ENCODE measurements at regions not wholly inside any gene's neighbourhood (a gene's known extent, or its start where the extent isn't known, plus 50 kb on each side); places are given as distances from the start of the nearest gene placed in this dataset.
"Not testable (repeated sequence)": the region's sequence is repeated elsewhere in the genome, so short reads cannot be mapped to it uniquely, and the experiment has no call there.

DNA sequence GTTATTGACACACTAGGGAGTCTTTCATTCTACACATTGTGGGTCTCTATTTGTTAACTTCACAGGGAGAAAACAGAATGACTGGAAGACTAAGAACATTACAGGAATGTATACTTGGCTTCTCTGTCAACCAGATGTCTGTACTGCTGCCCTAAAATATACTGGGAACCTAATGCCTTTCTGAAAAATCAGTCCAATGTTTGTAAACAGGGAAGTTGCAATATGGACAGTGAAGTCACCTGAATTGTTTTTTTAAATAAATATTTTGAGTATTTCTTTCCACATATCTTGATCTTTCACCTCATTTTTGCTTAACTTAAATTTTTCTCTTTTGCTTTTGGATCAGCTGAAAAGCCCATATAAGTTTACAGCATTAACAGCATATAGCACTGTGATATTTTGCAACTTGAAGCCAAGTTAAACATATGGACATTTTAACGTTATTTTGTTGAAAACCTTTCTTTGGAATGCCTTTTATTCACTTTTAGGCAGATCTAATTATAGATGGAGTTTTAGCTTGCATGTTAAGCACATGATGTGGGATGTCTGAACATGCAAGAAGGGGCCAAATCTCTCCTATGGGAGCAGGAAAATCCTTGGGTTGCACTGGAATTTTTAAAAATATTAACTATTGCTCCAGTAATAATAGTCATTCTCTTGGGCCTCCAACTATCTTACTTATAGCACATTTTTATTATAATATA is 137.7 kb upstream of the TWIST2 start:
- H3K4me3 ChIP-seq (ENCODE audit: insufficient read depth, low read depth, low read length) = no peak overlapping the region
- H3K27me3 ChIP-seq (ENCODE audit: control insufficient read depth, insufficient read depth, low read length) = no peaks in the 10 kb centered on the region
- DNase-seq = no peak
- H3K36me3 ChIP-seq (replicated peaks; ENCODE audit: control insufficient read depth, insufficient read depth, low read length) = no peaks in the 10 kb centered on the region

DNA sequence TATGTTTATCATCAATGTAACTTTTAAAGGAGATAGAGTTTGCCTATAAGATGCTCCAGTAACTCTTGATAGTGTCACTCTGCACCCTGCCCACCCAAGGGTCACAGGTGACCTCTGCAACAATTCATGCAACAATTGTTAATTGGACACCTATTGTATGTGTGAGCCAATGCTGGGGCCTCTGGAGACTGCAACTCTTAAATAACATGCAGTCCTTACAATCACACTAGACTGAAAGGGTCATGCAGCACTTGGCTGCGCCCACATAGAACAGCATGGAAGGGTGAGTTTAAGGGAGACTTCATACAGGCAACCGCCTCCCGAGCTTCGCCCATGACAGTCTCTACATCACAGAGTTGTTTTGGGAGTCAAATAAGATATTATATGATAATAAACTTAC is 137.1 kb upstream of the TWIST2 start:
- Histone ChIP-seq H3K27me3 (ENCODE audit: control insufficient read depth, insufficient read depth, low read length) (no peaks in the 10 kb centered on the region), H3K36me3 (replicated peaks; ENCODE audit: control insufficient read depth, insufficient read depth, low read length) (no peaks in the 10 kb centered on the region), H3K4me3 (ENCODE audit: insufficient read depth, low read depth, low read length) (no peak overlapping the region)
- DNase-seq = no peak

DNA sequence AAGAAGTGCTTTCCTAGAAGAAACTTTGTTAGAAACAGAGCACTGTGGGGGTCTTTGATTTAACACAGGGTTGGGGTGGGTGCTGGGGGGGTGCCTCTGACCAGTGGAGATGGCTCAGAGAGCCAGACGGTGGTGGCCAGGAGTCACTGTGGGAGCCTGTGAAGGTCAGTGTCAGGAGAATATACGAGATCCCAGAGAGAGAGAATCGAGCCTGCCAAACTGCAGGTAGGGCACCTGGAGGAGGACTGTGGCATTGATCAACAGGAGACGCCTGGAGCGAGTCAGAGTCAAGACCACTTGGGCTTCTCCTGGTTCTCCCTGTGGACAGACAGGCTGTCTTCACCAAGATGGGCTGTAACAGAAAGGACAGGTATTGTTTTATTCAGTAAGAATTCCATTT is 136.5 kb upstream of the TWIST2 start:
- no peak overlapping the region for H3K4me3 ChIP-seq (ENCODE audit: insufficient read depth, low read depth, low read length)

DNA sequence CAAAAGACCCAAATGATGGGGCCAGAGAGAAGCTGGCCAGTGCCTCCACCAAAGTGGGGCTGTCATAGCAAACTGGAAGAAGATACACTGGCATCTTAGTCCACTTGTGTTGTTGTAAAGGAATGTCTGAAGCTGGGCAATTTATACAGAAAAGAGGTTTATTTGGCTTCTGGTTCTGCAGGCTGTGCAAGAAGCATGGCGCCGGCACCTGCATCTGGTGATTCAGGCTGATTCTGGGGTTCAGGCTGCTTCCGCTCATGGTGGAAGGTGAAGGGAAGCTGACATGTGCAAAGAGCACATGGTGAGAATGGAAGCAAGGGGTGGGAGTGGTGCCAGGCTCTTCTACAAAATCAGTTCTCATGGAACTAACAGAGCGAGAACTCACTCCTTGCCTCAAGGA is 135.9 kb upstream of the TWIST2 start:
- Histone ChIP-seq H3K27me3 (ENCODE audit: control insufficient read depth, insufficient read depth, low read length) (no peaks in the 10 kb centered on the region), H3K4me3 (ENCODE audit: insufficient read depth, low read depth, low read length) (no peak overlapping the region), H3K36me3 (replicated peaks; ENCODE audit: control insufficient read depth, insufficient read depth, low read length) (no peaks in the 10 kb centered on the region)
- DNase-seq = no peak

More for the DNA sequence above, 136.5 kb upstream of the TWIST2 start:
- no peaks in the 10 kb centered on the region for H3K36me3 ChIP-seq (replicated peaks; ENCODE audit: control insufficient read depth, insufficient read depth, low read length)
- no peak for DNase-seq
- no peaks in the 10 kb centered on the region for H3K27me3 ChIP-seq (ENCODE audit: control insufficient read depth, insufficient read depth, low read length)

DNA sequence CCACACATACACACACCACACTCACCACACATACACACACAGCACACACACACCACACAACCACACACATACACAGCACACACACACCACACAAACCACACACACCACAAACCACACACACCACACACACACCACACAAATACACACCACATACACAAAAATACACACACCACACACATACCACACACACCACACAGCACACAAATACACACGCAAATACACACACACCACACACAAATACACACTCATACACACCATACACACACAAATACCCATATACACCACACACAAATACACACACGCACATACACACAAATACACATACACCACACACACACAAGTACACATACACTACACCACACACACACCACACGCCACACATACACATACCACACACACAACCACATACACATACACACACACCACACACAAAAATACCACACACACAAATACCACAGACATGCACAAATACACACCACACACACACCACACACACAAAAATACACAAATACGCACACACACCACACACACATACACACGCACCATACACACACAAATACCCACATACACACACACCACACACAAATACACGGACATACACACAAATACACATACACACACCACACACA is 134.6 kb upstream of the TWIST2 start:
- H3K4me3 ChIP-seq (ENCODE audit: insufficient read depth, low read depth, low read length) = no peak overlapping the region
- no peaks in the 10 kb centered on the region for H3K27me3 ChIP-seq (ENCODE audit: control insufficient read depth, insufficient read depth, low read length)
- no peak for DNase-seq
- no peaks in the 10 kb centered on the region for H3K36me3 ChIP-seq (replicated peaks; ENCODE audit: control insufficient read depth, insufficient read depth, low read length)

DNA sequence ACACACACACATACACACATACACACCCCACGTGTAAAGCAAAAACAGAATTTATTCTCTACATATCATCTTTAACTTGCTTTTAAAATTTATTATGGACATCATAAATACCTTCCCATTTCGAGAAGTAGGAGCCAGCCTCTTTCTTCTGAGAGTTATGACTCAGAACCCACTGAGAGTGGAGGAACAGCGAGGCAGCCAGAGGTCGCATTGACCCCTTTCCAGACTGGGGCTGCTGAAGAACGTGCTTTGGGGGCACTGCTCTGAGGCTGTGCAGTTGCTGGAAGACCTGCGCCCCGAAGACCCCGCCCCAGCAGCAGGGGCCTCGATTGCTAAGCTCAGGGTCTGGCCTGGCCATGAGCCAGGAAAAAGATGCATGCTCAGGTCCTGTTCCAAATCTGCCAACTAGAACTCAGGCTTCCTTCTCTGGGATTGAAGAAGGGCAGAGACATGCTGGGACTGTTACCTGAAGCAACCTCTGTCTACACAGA is 133.8 kb upstream of the TWIST2 start:
- DNase-seq = no peak
- no peak overlapping the region for H3K4me3 ChIP-seq (ENCODE audit: insufficient read depth, low read depth, low read length)
- no peaks in the 10 kb centered on the region for H3K27me3 ChIP-seq (ENCODE audit: control insufficient read depth, insufficient read depth, low read length)

DNA sequence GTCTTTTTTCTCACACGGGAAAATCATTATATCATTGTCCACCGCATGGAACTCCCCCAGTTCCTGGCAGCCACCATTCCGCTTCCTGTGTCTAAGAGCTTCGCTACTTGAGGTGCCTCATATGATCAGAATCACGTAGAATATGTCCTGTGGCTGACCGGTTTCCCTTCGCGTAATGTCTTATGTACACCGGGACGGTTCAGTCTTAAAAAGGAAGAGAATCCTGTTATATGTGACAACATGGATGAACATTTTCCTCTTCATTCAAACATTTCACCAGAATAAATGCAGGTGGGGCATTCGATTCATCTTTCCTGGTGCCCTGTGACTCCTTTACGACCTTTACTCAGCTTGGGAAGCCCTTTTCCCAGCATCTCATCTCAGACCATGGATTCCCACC is 131.7 kb upstream of the TWIST2 start:
- no peaks in the 10 kb centered on the region for H3K27me3 ChIP-seq (ENCODE audit: control insufficient read depth, insufficient read depth, low read length)
- no peak overlapping the region for H3K4me3 ChIP-seq (ENCODE audit: insufficient read depth, low read depth, low read length)
- DNase-seq = no peak
- H3K36me3 ChIP-seq (replicated peaks; ENCODE audit: control insufficient read depth, insufficient read depth, low read length) = no peaks in the 10 kb centered on the region

More for the DNA sequence above, 133.8 kb upstream of the TWIST2 start:
- no peaks in the 10 kb centered on the region for H3K36me3 ChIP-seq (replicated peaks; ENCODE audit: control insufficient read depth, insufficient read depth, low read length)

DNA sequence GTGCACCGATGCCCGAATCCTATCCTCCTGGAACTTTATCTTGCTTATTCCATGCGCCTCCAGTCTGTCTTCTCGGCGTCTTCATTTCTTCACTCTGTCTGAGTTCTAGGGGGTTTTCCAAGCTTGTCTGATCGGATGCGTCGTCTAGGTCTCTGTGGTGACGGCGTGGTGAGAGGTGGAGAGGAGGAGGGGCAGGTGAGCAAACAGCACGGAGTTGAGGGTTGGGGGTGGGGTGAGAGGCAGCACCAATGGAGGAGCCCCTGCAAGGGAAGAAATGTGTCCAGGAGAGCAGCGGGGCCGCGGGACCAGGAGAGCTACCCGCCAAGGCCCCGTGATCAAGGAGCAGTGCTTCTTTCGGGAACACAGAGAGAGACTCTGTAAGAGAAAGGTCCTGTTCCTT is 131.3 kb upstream of the TWIST2 start:
- DNase-seq = peak; percentile 58
- Histone ChIP-seq H3K4me3 (ENCODE audit: insufficient read depth, low read depth, low read length) (no peak overlapping the region), H3K27me3 (ENCODE audit: control insufficient read depth, insufficient read depth, low read length) (no peaks in the 10 kb centered on the region), H3K36me3 (replicated peaks; ENCODE audit: control insufficient read depth, insufficient read depth, low read length) (no peaks in the 10 kb centered on the region)

DNA sequence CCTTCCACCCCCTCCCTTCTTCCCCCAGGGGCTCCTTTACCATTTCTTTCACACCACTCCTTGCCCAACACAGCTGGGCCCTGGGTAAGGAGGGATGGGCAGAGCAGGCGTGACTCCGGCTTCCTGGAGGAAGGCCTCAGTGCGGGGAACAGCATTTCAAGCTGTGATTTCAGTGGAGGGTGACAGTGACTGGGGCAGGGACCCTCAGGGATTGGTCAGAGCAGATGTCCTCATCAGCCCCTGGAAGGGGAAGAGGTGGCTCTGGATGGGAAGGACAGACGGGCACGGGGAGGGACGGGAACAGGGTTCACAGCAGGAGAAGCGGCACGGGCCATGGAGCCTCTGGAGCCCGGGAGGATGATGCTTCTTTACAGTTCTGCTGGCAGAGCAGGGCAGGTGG is 130.8 kb upstream of the TWIST2 start:
- no peaks in the 10 kb centered on the region for H3K27me3 ChIP-seq (ENCODE audit: control insufficient read depth, insufficient read depth, low read length)
- DNase-seq = peak; percentile 59
- H3K4me3 ChIP-seq (ENCODE audit: insufficient read depth, low read depth, low read length) = no peak overlapping the region
- H3K36me3 ChIP-seq (replicated peaks; ENCODE audit: control insufficient read depth, insufficient read depth, low read length) = no peaks in the 10 kb centered on the region

DNA sequence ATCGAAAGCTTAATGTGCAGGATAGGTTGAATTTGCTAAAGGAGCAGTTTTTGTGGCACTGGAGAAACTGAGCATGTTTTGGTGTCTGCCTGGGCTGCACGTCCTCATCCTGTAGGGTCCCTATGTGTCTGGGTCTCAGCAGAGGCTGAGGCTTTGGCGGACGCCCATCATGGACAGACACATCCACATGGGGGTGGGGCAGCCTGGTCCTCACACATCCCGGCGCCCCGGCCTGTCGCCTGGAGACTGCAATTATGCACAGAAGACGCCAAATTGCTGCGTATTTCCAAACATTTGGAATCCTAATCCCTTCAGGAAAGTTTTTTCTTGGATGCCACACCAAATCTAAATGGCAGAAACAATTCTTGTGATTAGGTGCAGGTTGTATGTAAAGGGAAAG is 128.2 kb upstream of the TWIST2 start:
- Histone ChIP-seq H3K36me3 (replicated peaks; ENCODE audit: control insufficient read depth, insufficient read depth, low read length) (no peaks in the 10 kb centered on the region), H3K27me3 (ENCODE audit: control insufficient read depth, insufficient read depth, low read length) (no peaks in the 10 kb centered on the region), H3K4me3 (ENCODE audit: insufficient read depth, low read depth, low read length) (no peak overlapping the region)
- no peak for DNase-seq

DNA sequence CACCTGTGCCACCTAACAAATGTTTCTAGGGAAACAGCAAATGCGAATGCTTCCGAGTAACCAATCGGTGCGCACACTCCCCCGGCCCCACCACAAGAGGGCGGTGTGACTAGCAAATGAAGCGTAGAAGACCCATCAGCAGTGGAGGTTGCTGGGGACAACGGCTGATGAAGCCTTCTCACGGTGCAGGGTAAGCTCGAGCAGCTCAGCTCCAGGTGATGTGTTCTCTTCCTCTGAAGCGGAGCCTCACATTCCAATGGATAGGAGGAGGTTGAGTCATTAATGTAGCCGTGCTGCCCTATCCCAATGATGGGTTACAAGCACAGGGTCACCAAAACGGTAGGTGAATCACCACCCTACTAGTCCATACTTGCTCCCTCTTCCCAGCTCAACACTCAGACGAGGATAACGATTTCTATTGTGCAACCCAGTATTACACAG is 127.6 kb upstream of the TWIST2 start:
- DNase-seq = peak; percentile 93
- Histone ChIP-seq H3K4me3 (ENCODE audit: insufficient read depth, low read depth, low read length) (no peak overlapping the region), H3K27me3 (ENCODE audit: control insufficient read depth, insufficient read depth, low read length) (no peaks in the 10 kb centered on the region), H3K36me3 (replicated peaks; ENCODE audit: control insufficient read depth, insufficient read depth, low read length) (no peaks in the 10 kb centered on the region)

DNA sequence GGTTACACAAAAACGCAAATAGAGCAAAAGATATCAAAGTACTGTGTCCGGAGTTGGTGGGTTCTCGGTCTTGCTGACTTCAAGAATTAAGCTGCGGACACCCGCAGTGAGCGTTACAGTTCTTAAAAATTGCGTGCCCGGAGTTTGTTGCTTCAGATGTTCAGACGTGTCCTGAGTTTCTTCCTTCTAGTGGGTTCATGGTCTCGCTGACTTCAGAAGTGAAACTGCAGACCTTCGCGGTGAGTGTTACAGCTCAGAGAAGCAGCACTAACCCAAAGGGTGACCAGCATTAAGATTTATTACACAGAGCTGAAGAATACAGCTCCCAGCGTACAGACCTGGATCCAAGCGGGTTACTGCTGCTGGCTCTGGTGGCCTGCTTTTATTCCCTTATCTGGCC is 125.7 kb upstream of the TWIST2 start:
- DNase-seq = no peak
- H3K4me3 ChIP-seq (ENCODE audit: insufficient read depth, low read depth, low read length) = no peak overlapping the region
- H3K36me3 ChIP-seq (replicated peaks; ENCODE audit: control insufficient read depth, insufficient read depth, low read length) = no peaks in the 10 kb centered on the region
- no peaks in the 10 kb centered on the region for H3K27me3 ChIP-seq (ENCODE audit: control insufficient read depth, insufficient read depth, low read length)

DNA sequence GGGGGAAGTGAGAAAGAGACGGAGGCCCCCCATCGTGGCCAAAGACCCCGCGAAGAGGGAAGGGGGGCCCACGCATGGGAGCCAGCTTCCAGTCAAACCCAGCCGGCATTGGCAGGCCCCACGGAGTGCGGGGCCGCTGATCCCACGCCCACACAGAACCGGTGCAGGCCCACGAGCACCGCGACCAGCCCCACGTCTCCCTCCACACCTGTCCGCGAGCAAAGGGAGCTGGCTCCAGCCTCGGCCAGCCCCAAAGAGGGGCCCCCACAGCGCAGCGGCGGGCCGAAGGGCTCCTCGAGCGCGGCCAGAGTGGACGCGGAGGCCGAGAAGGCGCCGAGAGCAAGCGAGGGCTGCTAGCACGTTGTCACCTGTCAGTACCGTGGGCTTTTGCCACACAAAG is 125.0 kb upstream of the TWIST2 start:
- H3K36me3 ChIP-seq (replicated peaks; ENCODE audit: control insufficient read depth, insufficient read depth, low read length) = no peaks in the 10 kb centered on the region
- no peaks in the 10 kb centered on the region for H3K27me3 ChIP-seq (ENCODE audit: control insufficient read depth, insufficient read depth, low read length)
- no peak for DNase-seq
- H3K4me3 ChIP-seq (ENCODE audit: insufficient read depth, low read depth, low read length) = no peak overlapping the region

DNA sequence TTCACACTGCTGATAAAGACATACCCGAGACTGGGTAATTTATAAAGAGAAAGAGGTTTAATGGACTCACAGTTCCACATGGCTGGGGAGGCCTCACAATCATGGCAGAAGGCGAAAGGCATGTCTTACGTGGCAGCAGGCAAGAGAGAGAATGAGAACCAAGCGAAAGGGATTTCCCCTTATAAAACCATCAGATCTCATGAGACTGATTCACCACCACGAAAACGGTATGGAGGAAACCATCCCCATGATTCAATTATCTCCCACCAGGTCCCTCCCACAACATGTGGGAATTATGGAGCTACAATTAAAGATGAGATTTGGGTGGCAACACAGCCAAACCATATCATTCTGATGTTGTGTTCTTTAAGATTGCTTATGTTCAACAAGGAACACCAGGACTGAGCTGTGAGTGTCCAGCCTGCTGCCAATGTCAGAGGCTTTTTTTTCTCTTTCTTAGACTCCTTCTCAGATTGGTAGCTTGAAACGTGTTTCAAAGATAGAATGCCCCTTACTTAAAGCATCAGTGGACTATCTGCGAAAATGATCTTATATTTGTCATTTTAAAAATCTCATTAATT is 124.1 kb upstream of the TWIST2 start:
- H3K27me3 ChIP-seq (ENCODE audit: control insufficient read depth, insufficient read depth, low read length); DNase-seq: not testable (repeated sequence)

DNA sequence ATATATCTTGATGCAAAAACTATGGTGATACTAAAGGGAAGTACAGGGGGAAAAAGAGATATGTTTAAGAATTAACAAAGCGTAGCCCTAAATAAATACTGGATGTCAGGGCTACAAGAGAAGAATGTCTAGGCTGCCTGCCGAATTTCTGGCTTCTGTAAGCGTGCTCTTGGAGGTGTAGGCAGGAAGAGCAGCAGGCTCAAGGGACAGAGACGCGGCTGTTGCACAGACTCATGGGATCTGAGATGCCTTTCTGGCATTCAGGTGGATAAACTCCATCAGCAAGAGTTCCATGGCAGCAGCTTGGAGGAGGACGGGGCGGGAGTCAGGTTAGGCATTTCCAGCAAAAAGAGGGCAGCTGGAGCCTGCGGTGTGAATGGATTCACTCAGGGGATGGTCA is 123.2 kb upstream of the TWIST2 start:
- DNase-seq = no peak
- H3K36me3 ChIP-seq (replicated peaks; ENCODE audit: control insufficient read depth, insufficient read depth, low read length) = no peaks in the 10 kb centered on the region
- no peaks in the 10 kb centered on the region for H3K27me3 ChIP-seq (ENCODE audit: control insufficient read depth, insufficient read depth, low read length)
- H3K4me3 ChIP-seq (ENCODE audit: insufficient read depth, low read depth, low read length) = no peak overlapping the region

More for the DNA sequence above, 124.1 kb upstream of the TWIST2 start:
- H3K4me3 ChIP-seq (ENCODE audit: insufficient read depth, low read depth, low read length); H3K36me3 ChIP-seq (replicated peaks; ENCODE audit: control insufficient read depth, insufficient read depth, low read length): not testable (repeated sequence)
